NCI-H526 treated with DMSO at 0.1 percent for 48 hours (cell line): ENCODE measurements at regions not wholly inside any gene's neighbourhood (a gene's known extent, or its start where the extent isn't known, plus 50 kb on each side); places are given as distances from the start of the nearest gene placed in this dataset.
A peak's percentile ranks its signal among the peaks of the same experiment; 100 is the strongest.
"Not testable (repeated sequence)": the region's sequence is repeated elsewhere in the genome, so short reads cannot be mapped to it uniquely, and the experiment has no call there.

Source experiments
- DNase-seq: peaks from one replicate; lab custom pipeline; 2025; lab: John Stamatoyannopoulos, UW

DNA sequence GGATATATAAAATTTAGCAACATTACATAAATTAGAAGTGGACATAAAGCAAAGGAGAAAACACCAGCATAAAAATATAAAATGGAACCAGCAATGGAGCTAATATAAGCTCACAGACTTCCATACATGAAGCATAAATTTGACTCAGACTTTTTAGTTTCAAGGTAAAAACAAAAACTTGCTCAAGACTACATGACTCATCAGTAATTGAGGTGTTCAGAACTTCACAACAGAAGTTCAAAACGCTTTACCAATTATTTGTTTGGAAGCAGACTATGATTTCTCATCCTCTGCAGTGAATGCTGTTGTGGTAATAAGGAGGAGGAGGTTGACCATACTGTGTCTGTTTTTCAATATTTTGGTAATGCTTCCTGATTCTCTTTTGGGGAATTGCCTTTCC is 192.0 kb upstream of the MEIS1 start:
- not testable (repeated sequence) for DNase-seq

DNA sequence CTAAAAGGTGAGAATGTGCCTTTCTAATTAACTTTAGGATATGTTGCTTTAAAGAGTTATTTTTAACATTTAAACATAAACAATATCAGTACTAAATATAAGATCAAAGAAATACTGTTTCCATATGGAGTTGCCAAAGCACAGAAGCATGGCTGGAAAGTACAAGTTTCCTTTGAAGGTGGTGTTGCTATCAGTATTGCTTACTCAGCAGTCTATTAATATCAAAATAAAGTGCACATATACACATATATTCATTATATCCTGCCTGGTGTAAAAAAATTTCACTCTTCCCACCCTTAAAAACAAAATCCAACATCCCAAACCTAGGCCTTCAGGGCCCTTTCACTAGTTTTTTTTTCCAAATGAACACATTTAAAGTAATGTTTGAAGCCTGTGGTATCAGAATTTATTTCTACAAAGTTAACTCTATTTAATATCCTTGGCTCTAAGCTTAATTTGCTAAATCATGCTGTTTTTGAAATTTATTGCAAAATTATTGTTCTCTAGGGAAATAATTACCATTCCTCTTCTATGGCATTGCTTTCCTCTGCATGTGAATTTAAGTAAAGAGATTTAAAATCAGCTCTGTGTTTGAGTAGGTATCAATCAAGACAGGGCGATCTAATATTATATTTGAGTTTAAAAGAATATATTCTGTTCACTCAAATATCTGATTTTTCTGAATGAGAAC is 192.7 kb upstream of the MEIS1 start:
- DNase-seq: no peak

DNA sequence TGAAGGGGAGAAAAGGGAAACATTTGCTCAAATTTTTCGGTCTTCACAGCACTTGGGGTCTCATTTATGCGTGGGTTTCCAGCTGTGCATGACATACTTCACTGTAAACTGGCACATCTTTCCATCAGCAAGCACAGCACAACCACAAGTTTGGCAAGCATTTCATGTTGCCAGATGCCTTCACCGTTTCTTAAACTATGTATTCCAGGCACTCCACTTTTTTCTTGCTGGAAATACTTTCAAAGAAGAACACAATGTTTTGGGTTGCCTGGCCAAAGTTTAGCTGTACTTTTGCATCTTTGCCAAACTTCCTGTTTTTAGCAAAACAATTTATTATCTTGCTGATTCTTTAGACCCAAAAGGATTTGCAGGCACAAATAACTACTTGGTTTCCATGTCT is 194.6 kb upstream of the MEIS1 start:
- no peak for DNase-seq

DNA sequence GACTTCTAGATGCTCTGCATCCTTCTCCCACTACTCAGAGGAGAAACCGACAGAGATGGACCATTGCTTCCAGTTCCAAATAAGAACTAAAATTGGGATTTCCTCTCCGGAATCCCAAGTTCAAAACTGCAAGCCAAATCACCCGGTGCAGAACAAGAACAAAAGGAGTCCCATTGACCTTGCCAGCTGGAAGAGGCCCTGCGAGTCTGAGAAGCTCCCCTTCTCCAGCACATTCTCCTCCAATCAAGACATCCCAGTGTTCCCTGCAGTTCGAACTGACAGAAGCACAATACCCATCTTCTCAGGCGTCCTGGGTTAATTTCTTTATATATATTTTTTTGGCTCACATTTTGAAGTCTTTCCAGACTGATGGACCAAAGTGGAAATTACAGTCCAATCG is 195.3 kb upstream of the MEIS1 start:
- no peak for DNase-seq

DNA sequence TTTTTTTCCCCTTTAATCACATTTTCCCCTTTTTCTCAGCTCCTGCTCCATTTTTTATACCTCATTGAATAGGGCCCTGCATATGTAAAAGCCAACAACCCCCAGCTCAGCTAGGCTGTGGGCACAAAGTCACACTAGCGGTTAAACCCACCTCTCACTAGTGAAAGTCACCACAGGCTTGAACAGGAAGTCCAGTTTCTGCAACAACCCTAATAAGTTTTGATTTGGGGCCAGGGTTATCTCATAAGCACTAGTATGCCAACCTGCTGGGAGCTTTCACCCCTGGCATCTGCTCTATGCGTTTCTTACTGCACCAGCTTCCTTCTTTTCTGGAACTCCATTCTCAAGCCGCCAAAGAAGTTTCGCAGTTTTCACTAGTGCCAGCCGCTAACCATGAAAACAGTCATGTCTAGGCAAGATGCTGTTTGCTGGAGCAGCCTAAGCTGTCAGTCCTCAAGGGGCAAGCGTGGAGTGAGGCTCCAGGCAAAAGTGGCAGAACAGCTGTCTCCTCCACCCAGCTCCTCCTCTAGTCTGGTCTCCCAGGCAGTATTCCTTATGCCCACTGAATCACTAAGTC is 197.0 kb upstream of the MEIS1 start:
- no peak for DNase-seq

DNA sequence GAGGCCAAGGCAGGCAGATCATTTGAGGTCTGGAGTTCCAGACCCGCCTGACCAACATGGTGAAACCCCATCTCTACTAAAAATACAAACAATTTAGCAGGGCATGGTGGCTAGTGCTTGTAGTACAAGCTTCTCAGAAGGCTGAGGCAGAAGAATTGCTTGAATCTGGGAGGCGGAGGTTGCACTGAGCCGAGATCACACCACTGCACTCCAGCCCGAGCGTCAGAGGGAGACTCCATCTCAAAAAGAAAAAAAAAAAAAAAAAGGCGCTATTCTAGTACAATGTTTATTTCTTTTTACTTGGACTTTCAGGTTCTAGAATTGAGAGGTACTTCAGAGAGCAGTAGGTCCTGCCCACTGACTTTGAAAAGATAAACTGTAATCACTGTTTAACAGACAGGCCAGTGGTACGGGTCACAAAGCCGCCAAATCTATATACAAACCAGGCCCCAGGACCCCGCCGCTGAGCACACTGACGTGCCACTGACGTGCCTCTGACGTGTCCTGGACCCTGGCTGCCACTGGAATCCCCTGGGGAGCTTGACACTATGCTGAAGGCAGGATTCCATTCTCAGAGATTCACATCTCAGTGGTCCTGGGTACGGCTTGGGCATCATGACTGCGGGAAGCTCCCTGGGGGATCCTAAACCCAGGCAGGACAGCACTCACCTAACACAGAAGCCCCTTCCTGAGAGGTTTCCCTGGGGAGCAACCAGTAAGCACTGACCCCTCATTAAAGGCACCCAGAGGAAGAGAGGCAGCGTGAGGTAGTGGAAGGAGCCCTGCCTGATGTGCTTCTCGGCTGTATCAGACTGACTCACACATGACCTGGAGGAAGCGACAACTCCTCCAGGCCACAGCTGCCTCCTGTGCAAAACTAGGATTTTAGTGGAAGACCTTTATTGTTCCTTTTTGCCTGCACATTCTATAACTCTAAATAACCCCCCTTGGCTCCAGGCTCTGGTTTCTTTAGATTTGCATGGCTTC is 197.8 kb upstream of the MEIS1 start:
- DNase-seq: no peak

DNA sequence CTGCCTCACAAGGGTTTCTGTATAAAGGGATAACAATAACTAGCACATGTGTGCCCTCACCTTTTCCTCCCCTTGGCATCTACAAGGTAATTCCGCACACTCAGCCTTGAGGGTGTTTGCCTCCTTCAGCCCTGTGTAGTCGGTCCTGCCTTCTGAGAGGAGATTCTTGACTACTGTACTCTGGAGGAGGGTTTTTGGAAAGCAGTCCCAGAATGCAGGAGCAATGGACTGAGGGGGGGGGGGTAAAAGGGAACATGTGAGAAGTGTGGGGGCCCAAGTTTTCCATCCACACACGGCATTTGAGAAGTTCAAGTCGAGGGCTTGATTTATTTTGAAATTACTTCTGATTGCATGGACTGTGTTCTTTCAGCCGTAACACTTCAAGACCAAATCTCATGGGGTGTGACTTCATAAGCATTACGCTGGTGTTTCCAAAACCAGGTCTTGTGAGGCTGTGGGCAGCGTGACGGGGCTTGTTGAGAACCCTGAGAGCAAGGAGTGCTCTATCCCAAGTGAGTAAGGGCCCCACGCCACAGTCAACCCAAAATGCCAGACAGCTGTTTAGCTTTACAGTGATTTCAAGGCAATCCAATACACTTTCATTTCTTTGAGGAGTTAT is 198.7 kb upstream of the MEIS1 start:
- DNase-seq: no peak

DNA sequence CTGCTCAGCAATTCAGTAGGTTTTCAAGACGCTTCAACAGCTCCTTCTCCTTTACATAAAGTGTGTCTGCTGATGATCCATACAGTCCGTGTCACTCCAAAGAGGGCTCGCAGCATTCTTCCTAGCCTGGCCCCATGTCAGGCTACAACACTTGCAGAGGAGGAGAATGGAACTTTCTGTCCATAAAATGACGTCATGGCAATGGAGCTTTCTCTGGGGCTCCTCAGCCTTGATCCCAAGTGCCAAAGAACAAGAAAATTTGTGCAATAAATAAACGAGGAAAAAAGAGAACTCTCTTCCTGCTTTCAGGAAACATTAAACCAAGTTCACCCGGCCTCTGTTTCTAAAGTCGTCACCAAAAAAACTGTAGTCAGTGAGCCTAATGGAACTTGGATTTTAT is 199.5 kb upstream of the MEIS1 start:
- DNase-seq: no peak

DNA sequence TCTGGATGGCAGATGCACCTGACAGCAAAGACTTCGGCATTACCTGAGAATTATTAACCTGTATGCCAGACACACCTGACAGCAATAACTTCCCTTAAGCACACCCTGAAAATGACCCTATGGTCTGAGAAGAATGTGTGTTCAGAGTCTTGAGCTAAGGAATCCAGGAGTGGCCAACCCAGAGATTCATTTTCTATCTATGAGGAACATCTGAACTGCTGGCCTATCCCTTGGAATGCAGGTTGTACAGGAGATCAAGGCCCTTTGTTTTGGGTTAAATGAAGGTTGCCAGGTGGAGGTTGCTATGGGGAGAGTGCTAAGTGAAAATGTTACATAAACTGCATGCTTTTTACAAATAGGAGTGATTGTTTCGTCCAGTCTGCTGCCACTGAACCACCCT is 200.9 kb upstream of the MEIS1 start:
- no peak for DNase-seq

DNA sequence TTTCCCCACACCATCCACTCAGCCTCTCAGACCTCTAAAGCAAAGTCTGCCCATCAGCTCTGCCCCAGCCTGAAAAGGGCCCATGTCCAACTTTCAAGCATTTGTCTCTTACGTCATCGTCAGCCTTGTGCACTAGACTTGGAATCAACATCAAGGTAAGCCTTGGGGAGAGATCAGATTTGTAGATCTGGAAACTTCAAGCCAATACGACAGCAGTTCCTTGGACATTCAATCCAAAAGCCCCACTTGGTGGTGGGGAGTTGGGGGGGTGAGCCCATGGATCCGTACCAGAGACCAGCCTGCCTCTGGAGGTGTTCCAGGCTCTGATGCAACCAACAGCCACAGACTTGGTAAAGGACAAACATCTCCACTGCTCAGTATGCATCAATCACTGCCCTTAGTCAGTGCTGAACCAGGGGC is 206.8 kb upstream of the MEIS1 start:
- no peak for DNase-seq

DNA sequence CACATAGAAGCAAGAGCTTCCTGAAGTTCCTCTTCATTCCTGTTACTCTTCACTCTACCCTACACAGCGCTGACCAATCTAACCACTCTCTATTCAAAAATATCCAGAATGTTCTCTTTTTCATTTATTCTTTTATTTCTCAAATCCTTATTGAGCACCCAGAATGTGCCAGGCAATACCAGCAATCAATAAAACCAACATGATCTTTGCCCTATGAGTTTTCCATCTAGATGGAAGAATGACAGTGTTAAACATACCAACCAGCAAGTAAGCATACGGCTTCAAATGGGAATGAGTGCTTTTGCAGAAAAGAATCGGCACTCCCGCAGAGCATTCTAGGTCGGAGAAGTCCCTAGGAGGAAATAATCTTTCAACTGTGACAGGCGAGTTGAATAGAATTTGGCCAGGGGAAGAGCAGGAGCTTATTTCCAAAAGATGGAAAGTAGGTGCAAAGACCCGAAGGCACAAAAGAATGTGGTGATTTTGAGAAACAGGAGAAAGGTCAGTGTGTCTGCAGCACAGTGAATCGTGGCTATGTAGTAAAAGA is 217.8 kb upstream of the MEIS1 start:
- no peak for DNase-seq

DNA sequence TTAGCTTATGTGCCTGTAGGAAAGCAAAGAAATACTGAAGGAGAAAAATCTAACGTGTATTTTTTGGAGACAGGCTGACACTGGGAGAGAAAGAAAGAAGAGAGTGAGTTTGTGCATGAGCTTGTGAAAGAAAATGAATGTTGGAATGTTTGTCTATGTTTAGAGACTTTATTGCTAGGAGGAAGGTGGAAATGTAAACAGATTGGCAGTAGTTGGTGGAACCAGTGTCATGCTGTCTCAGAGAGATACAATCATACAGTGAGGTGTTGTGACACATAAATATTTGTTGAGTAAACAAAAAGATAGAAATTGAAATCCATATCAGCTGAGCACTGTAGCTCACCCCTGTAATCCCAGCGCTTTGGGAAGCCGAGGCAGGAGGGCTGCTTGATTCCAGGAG is 222.2 kb upstream of the MEIS1 start:
- no peak for DNase-seq

DNA sequence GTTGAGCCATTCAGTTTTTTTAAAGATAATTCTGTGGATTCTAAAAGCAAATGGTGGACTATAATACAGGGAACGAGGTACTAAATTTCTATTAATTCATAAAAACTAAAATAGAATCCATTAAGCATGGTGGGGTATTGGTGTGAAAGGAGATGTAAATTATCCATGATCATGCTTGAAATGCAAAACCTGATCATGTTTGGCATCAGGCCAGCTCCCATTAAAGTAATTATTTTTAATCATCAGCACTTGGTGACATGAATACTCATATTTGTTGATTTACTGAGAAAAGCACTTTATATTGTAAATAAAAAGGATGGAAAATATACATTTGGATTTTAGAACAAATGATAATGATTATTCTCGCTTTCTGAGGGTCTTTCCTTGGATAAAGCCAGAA is 232.3 kb upstream of the MEIS1 start:
- no peak for DNase-seq

DNA sequence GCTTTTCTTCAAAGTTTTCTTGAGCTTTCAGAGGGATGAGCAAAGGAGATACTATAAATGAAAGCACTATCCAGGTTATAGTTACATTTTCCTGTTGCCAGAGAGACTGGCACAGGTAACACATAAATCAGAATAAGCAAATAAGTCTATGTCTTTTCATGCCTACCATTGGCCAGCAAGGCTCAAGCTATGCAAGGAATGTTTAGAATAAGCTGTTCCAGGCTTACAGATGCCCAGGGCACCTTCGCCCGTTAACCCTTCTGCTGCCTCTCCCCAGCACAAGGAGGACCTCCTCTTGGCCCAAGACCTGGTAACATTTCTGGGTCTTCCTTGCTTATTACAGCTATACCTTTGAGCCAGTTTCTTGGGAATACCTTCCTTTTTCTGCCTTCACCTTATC is 233.7 kb upstream of the MEIS1 start:
- peak; percentile 27 for DNase-seq

DNA sequence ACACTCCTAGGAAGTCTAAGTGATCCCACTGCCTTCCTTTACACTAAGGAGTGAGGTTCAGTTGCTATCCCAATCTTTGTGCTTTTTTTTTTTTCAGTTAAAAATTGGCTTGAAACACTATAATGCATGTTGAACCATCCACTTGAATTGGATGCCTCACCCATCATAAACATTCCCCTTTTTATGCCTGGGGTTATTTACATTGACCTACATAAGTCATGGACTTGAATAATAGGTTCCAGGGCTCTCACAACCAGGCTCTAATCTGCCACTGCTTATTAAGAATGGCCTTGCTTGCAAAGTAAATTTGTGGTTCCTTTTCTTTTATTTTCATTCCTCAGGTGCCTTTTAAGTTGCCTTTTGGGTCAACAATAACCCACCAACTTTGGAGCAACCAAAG is 236.1 kb upstream of the MEIS1 start:
- DNase-seq: no peak

DNA sequence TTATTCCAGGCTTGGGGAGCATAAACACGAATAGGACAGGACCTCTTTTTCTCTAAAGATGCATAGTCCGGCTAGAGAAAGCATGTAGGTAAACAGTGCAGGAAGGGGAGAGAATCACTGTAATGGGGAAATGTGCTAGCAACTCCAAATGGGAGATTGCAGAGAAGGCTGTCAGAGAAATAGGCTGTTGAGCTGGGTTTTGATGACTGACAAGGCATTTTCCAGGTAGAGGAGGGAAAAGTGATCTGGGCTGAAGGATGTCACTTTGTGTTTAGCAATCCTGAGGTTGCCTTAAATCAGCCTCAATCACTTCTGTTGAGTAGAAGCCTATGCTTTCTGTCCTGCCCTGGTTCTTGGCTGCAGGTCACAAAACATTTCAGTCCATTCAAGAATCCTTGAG is 242.0 kb upstream of the MEIS1 start:
- DNase-seq: no peak

DNA sequence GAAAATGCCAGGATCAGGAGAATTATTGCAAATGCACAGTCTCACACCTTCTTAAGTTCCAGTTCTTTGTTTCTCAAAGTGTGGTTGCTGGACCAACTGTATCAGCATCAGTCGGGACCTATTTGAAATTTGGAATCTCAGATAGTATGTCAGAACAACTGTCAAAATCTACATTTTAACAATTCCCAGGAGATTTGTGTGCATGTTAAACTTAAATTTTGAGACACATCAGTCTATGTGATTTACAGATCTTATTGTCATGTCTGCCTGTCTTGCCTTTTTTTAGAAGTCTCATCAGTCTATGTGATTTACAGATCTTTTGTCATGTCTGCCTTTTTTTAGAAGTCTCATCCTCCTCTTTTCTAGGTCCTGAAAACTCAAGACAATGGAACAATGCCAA is 243.6 kb upstream of the MEIS1 start:
- no peak for DNase-seq

DNA sequence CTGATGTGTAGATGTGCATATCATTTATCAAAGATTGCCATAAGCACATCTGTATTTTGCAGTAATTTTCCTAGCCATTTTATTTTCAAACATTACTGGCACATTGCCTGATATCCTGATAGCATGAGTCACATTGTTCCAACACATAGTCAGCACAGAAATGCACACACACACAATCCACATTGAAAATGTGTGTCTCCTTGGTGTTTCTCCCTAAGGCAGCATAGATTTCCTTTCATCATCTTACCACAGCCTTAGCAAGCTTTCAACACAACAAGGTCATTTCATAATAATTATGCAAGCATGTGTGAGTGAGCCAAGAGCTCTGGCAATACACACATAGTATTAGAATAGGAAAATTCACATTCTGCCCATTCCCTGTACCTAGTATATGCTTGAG is 245.4 kb upstream of the MEIS1 start:
- no peak for DNase-seq

DNA sequence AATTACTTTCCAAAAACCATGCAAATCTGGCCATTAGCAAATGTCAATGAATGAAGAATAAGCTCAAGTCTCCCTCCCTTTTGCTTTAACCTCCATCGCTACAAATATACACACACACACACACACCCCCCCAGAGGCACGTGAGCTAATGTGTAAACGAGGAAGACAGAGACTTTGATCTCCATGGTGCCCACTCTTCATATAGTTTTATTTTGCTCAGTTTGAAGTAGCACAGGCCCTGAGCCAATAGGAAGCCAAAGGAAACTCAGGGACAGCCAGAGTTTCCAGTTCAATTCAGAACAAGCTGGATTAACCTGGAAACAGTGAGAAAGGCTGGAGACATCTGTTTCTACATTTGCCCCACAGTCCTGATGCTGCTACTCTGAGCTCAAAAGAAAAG is 248.4 kb upstream of the MEIS1 start:
- no peak for DNase-seq

DNA sequence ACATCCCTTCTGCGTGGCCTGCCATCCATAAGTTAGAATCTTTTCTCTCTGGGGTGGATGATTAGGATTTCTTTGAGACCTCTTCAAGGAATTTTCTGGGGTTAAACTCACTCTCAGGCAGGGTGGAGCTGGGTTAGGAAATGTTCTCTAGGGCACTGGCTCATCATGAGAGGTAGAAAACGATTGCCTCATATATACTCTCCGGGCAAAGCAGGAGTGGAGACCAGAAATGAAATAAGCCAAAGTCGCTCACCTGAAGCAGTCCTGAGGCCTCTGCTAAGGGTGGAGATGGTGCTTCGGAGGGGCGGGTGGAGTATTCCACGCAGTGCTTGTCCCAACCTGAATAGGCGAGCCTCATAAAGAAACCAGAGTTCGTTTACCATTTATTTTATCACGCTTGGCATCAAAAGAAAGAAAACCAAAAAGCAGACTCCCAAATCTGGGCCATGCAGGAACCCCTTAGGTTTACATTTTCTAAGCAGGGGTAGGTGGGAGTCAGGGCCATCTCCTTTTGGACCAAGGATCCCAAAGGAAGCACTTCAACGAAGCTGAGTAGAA is 249.3 kb upstream of the MEIS1 start:
- no peak for DNase-seq

DNA sequence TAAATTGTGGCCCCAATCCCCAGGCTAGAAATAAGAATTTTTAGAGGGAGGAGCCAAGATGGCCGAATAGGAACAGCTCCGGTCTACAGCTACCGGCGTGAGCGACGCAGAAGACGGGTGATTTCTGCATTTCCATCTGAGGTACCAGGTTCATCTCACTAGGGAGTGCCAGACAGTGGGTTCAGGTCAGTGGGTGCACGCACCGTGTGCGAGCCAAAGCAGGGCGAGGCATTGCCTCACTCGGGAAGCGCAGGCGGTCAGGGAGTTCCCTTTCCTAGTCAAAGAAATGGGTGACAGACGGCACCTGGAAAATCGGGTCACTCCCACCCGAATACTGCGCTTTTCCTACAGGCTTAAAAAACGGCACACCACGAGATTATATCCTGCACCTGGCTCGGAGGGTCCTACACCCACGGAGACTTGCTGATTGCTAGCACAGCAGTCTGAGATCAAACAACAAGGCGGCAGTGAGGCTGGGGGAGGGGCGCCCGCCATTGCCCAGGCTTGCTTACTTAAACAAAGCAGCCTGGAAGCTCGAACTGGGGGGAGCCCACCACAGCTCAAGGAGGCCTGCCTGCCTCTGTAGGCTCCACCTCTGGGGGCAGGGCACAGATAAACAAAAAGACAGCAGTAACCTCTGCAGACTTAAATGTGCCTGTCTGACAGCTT is 257.7 kb upstream of the MEIS1 start:
- DNase-seq: not testable (repeated sequence)
